GM21576 (cell line): ENCODE measurements at regions not wholly inside any gene's neighbourhood (a gene's known extent, or its start where the extent isn't known, plus 50 kb on each side); places are given as distances from the start of the nearest gene placed in this dataset.

Experiments used
- ATAC-seq: cut with Tn5 transposase; IDR thresholded peaks from one replicate; pipeline ENCODE4 v1.9.1; 2021; ENCODE audit warnings: mild to moderate bottlenecking, moderate library complexity; ENCODE audit not compliant: unreplicated experiment

DNA sequence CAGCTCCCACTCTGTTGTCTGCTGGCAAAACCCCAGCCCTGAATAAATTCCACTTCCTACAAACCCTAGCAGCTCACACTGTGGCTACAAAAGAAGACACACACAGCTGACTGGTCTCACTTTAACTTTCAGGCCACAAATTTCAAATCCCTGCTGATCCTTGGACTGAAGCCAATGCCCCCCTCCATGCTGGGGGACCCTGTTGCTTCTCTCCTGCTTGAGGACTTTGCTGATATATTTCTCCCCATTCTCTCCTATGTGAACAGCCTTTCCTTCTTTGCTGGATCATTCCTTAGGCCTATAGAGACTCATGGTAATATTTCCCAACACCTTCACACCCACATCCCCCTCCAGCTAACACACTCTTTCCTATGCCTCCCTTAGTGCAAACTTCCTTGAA, 79.6 kb upstream of the ADRA1B start:
- ATAC-seq: no peak

DNA sequence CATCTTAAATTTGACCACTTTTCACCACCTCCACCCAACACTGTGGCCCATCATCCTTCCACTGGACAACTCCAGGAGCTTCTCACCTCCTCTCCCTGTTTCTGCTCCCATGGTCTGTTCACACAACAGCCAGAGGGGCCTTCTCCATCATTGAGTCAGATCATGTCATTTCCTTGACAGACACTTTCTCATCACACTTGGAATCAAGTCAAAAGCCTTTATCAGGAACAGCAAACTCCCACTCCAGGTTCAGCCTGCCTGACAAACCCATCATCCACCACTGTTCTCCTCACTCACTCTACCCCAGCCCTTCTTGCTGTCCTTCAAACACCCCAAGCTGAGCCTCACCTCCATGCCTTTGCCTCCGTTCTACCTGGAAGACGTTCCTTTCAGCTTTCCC, 78.4 kb upstream of the ADRA1B start:
- no peak for ATAC-seq

DNA sequence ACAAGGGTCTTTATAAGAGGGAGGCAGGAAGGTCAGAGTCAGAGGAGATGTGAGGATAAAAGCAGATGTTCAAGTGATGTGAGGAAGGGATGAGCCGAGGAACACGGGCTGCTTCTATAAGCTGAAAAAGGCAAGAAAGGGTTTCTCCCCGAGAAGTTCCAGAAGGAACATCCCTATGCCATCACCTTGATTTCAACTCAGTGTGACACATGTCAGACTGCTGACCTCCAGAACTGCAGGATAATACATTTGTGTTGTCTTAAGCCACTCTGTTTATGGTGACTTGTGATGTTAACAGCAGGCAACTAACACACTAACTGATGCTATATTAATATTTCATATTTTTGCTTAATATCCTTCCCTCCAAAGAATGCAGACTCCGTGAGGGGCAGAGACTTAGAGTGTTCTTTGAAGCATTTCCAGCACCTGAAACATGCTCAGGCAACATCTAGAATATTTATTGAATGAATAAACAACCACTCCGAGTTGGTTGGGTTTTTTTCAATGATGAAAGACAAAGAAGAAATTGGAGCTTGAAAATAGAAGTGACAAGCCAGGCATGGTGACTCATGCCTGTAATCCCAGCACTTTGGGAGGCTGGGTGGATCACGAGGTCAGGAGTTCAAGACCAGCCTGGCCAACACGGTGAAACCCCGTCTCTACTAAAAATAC, 77.6 kb upstream of the ADRA1B start:
- no peak for ATAC-seq

- no peak for ATAC-seq
Measured at GRCh38 chr5:159844267-159845121, 71.8 kb upstream of the ADRA1B start.

DNA sequence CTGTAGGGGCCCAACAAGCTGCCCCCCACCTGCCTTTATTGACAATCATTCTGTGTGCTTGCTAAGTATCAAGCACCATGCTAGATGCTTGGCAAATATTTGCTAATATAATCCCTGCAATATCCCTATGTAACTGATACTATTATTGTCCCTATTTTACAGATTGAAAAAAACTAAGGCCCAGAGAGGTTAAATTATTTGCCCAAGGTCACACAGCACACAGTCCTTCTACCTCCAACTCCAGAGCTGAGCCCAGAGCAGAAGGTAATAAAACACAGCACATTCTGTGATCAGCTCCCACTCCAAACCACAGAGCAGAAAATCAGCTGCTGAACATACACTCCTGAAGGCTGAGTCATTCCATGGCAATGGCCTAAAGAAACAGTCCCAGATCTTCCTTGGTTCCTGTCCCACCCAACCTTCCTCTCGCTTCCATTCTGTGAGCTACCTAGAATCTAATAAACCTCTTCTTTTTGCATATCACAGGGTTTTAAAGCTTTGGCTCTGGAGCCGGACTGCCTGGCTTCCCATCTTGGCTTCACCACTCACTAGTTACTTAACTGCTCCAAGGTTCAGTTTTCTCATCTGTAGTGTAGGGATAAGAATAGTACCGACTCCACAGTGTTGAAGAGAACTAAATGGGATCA, 66.7 kb upstream of the ADRA1B start:
- no peak for ATAC-seq

DNA sequence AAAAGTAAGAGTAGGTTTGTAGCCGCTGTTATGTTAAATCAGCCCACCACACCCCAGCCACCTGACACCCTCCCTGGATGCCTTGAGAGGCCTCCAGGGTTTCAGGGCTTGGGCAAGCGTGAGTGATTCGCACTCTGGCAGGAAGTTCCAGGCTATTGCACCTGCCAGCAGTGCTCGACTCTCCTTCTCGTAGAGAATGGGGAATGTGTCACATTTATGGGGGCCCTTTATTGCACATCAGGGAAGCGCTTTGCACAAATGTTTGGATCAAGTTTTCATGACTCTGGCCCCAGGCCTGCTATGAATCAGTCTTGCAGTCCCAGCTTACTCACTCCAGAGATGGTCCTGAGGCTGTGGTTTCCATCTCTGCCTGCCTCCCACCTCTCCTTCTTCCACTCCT, 66.1 kb upstream of the ADRA1B start:
- ATAC-seq: no peak

- ATAC-seq: no peak
Measured at GRCh38 chr5:159851053-159851452, 65.2 kb upstream of the ADRA1B start.

GRCh38 chr5:159854916-159855315, 61.4 kb upstream of the ADRA1B start:
- no peak for ATAC-seq

- no peak for ATAC-seq
Measured at GRCh38 chr5:159855476-159856191, 60.6 kb upstream of the ADRA1B start.

- no peak for ATAC-seq
Measured at GRCh38 chr5:159858871-159859270, 57.4 kb upstream of the ADRA1B start.

- ATAC-seq: no peak
Measured at GRCh38 chr5:159861086-159861485, 55.2 kb upstream of the ADRA1B start.

DNA sequence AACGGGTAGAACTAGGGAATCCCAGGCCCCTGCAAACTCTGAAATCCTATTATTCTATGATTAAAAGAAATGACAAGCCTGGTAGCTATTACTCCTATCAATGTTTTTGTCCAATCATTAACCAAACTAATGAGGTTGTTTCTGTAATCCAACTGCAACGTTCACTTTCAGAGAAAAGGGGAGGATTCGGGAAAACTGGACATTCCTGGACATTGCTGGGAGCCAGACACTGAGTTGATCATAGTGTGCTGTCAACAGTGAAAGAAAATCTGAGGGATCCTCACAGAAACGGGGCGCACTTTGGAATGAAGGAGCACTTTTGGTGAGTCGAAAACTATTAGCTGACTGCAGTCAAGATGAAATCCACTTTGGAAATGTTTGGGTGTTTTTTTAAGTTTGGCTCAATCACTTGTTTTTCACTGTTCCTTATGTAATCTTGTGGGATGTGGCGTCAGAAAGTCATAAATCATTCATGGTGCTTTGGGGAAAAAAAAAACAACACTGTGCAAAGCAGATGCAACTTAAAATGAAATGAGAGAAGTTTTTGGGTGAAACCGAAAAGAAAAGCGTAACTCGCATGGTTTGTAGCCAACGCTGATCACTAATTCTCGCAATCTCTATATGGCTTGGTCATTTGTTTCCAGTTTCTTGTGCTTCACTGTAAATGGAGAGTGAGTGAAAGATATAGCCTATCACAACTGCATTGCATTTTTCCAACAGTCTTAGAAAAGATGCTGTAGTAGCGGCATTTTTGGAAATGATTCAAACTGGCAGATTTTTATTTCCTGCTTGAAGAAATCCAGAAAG, 51.2 kb upstream of the ADRA1B start:
- ATAC-seq: peak; percentile 92

DNA sequence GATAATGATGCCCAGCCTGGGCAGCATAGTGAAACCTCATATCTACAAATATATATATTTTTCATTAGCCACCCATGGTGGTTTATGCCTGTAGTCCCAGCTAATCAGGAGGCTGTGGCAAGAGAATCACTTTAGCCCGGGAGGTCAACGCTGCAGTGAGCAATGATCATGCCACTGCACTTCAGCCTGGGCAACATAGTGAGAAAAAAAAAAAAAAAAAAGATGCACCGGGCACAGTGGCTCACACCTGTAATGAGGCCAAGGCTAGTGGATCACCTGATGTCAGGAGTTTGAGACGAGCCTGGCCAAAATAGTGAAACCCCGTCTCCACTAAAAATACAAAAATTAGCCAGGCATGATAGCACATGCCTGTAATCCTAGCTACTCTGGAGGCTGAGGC, 50.2 kb upstream of the ADRA1B start:
- no peak for ATAC-seq
